HG02798 (cell line): ENCODE measurements at regions not wholly inside any gene's neighbourhood (a gene's known extent, or its start where the extent isn't known, plus 50 kb on each side); places are given as distances from the start of the nearest gene placed in this dataset.
"Not testable (repeated sequence)": the region's sequence is repeated elsewhere in the genome, so short reads cannot be mapped to it uniquely, and the experiment has no call there.

ENCODE experiments used
- ATAC-seq: cut with Tn5 transposase; IDR thresholded peaks from one replicate; pipeline ENCODE4 v1.9.1; 2021; ENCODE audit warnings: mild to moderate bottlenecking; ENCODE audit not compliant: unreplicated experiment, poor library complexity

GRCh38 chr1:185449378-185450059 lies 132.5 kb upstream of the IVNS1ABP start:
- ATAC-seq, result no peak

- no peak for ATAC-seq
Measured at GRCh38 chr1:185448591-185449186, 131.6 kb upstream of the IVNS1ABP start.

GRCh38 chr1:185446131-185446530 lies 129.1 kb upstream of the IVNS1ABP start:
- no peak for ATAC-seq

- no peak for ATAC-seq
Measured at GRCh38 chr1:185445594-185445993, 128.6 kb upstream of the IVNS1ABP start.

- ATAC-seq, result no peak
Measured at GRCh38 chr1:185444676-185445075, 127.6 kb upstream of the IVNS1ABP start.

- ATAC-seq, result no peak
Measured at GRCh38 chr1:185442050-185442449, 125.0 kb upstream of the IVNS1ABP start.

GRCh38 chr1:185441605-185442004 lies 124.6 kb upstream of the IVNS1ABP start:
- ATAC-seq, result no peak

GRCh38 chr1:185440877-185441276 lies 123.8 kb upstream of the IVNS1ABP start:
- ATAC-seq, result no peak

- peak; percentile 68 for ATAC-seq
Measured at GRCh38 chr1:185439727-185440415, 122.8 kb upstream of the IVNS1ABP start.

- ATAC-seq, result no peak
Measured at GRCh38 chr1:185438936-185439335, 121.9 kb upstream of the IVNS1ABP start.

- ATAC-seq, result no peak
Measured at GRCh38 chr1:185435696-185436379, 118.8 kb upstream of the IVNS1ABP start.

- no peak for ATAC-seq
Measured at GRCh38 chr1:185434721-185435120, 117.7 kb upstream of the IVNS1ABP start.

GRCh38 chr1:185433667-185434066 lies 116.6 kb upstream of the IVNS1ABP start:
- ATAC-seq, result no peak

GRCh38 chr1:185432948-185433347 lies 115.9 kb upstream of the IVNS1ABP start:
- ATAC-seq, result no peak

- ATAC-seq, result no peak
Measured at GRCh38 chr1:185431612-185432011, 114.6 kb upstream of the IVNS1ABP start.

- not testable (repeated sequence) for ATAC-seq
Measured at GRCh38 chr1:185429668-185430067, 112.6 kb upstream of the IVNS1ABP start.

- no peak for ATAC-seq
Measured at GRCh38 chr1:185427776-185428175, 110.7 kb upstream of the IVNS1ABP start.

- ATAC-seq, result no peak
Measured at GRCh38 chr1:185427264-185427663, 110.2 kb upstream of the IVNS1ABP start.

- no peak for ATAC-seq
Measured at GRCh38 chr1:185426848-185427247, 109.8 kb upstream of the IVNS1ABP start.

- no peak for ATAC-seq
Measured at GRCh38 chr1:185425163-185425562, 108.1 kb upstream of the IVNS1ABP start.

GRCh38 chr1:185421485-185422107 lies 104.6 kb upstream of the IVNS1ABP start:
- ATAC-seq, result no peak
